ENCODE measurements at regions not wholly inside any gene's neighbourhood (a gene's known extent, or its start where the extent isn't known, plus 50 kb on each side); places are given as distances from the start of the nearest gene placed in this dataset.

GRCh38 chr4:95603393-95603792 lies 54.6 kb upstream of the UNC5C start:
- Histone ChIP-seq H3K56ac (replicated peaks; ENCODE audit: insufficient read length, low read depth, low read length) (no peak overlapping the region), H2BK120ac (replicated peaks; ENCODE audit: low read depth, low read length) (no peak overlapping the region), H4K8ac (ENCODE audit: extremely low read depth, insufficient read depth, low read length) (no peak overlapping the region), H3K23me2 (ENCODE audit: low read depth, low read length) (no peaks in the 10 kb centered on the region), H3K4me2 (ENCODE audit: insufficient read depth in 1 of 2, low read depth in 2 of 2, low read length in 2 of 2) (no peak overlapping the region), H2BK20ac (ENCODE audit: low read length) (no peak overlapping the region), H3K79me1 (ENCODE audit: low read depth, low read length) (no peaks in the 10 kb centered on the region), H3K4me1 (replicated peaks in 1 of 4; ENCODE audit: control insufficient read depth in 3 of 4, insufficient read depth in 4 of 4, low read length in 3 of 4) (no peaks in the 10 kb centered on the region), H3K18ac (ENCODE audit: extremely low read depth, low read length) (no peak overlapping the region), H3K36me3 (ENCODE audit: control insufficient read depth in 2 of 4, insufficient read depth in 4 of 4, low read length in 3 of 4) (no peaks in the 10 kb centered on the region), H3K9me3 (ENCODE audit: insufficient read depth in 2 of 2, low read depth in 1 of 2, low read length in 1 of 2) (no peaks in the 10 kb centered on the region), H2BK12ac (ENCODE audit: low read depth, low read length) (no peak overlapping the region), H3K27ac (ENCODE audit: low read depth, low read length) (no peak overlapping the region), H3K27me3 (replicated peaks in 1 of 4; ENCODE audit: control insufficient read depth in 3 of 4, extremely low read depth in 1 of 4, insufficient read depth in 3 of 4, low read length in 3 of 4) (no peaks in the 10 kb centered on the region), H4K5ac (ENCODE audit: insufficient read length, low read depth, low read length) (no peak overlapping the region), H3K4me3 (ENCODE audit: extremely low read depth in 1 of 4, insufficient read depth in 2 of 4, low read depth in 3 of 4, low read length in 4 of 4) (no peak overlapping the region), H2AK5ac (ENCODE audit: low read depth, low read length) (no peak overlapping the region), H2BK5ac (ENCODE audit: low read depth, low read length) (no peak overlapping the region), H3K14ac (ENCODE audit: insufficient read length) (no peak overlapping the region), H2AFZ (ENCODE audit: low read length) (no peak overlapping the region), H4K20me1 (replicated peaks in 1 of 2; ENCODE audit: control insufficient read depth in 1 of 2, insufficient read depth in 2 of 2, low read length in 2 of 2) (no peaks in the 10 kb centered on the region), H4K91ac (replicated peaks; ENCODE audit: insufficient read length, low read length) (no peak overlapping the region), H3K4ac (replicated peaks; ENCODE audit: insufficient read length, low read depth, low read length) (no peak overlapping the region), H3K23ac (ENCODE audit: insufficient read length) (no peak overlapping the region), H3K9ac (replicated peaks in 1 of 4; ENCODE audit: extremely low read depth in 1 of 4, low read depth in 3 of 4, low read length in 3 of 4) (no peak overlapping the region), H3K79me2 (ENCODE audit: control insufficient read depth in 1 of 2, insufficient read depth in 2 of 2, low read length in 2 of 2) (no peaks in the 10 kb centered on the region), H2BK15ac (ENCODE audit: low read length) (no peak overlapping the region)
- ChIA-PET CTCF (ENCODE audit: partially characterized antibody) (interaction anchor here (0.8 kb wide), 1 partner anchor 9 kb away, joined by 3 read pairs; no protein-coding TSS in a partner anchor), POLR2A (ENCODE audit: partially characterized antibody) (no interaction called here)
- DNase-seq (ENCODE audit: low read depth in 1 of 2, low spot score in 2 of 2), result no peak
- no peak for FAIRE-seq
- WGBS, 2 experiments (ENCODE audit: extremely low coverage in 1 of 2, insufficient coverage in 1 of 2, insufficient read length in 1 of 2, insufficient replicate concordance in 2 of 2, low coverage in 1 of 2, low lambda C conversion rate in 2 of 2, missing lambda C conversion rate in 1 of 2), result 95% methylated on average over 4 of the region's 4 CpGs; no CpG with 5 or more reads in 1 of the 2 experiments
- TF ChIP-seq CHD7 (IDR thresholded peaks at IDR 0.05; ENCODE audit: insufficient replicate concordance, low read length), result no peak
